Activated CD8-positive, alpha-beta memory T cell treated with anti-CD3 and anti-CD28 coated beads, Interleukin-2, amount 10 ng/mL, durations not matched to agents 7 days and 5 days (primary cell): ENCODE measurements at regions not wholly inside any gene's neighbourhood (a gene's known extent, or its start where the extent isn't known, plus 50 kb on each side); places are given as distances from the start of the nearest gene placed in this dataset.
"Not testable (repeated sequence)": the region's sequence is repeated elsewhere in the genome, so short reads cannot be mapped to it uniquely, and the experiment has no call there.

ENCODE experiments used
- ATAC-seq: fragments of 150-1000 bp; cut with Tn5 transposase; one replicate; pipeline ENCODE4 v1.10.0; 2021; ENCODE audit warnings: moderate library complexity
- CTCF ChIA-PET: fragments of 350-600 bp; sonication (Branson Sonifier 250); formaldehyde crosslinking; loops from one replicate; lab custom pipeline; 2021; ENCODE audit warnings: antibody characterized with exemption; lab: Charles Lee
- DNase-seq: peaks from one replicate; pipeline ENCODE4 v3.0.0-alpha.2; 2020
- H3K27ac Mint-ChIP-seq: one replicate; pipeline ENCODE4 v1.8.0; 2021; ENCODE audit warnings: mild to moderate bottlenecking, mixed read lengths
- H3K27me3 Mint-ChIP-seq: one replicate; pipeline ENCODE4 v1.8.0; 2021; ENCODE audit warnings: mixed read lengths
- H3K36me3 Mint-ChIP-seq: one replicate; pipeline ENCODE4 v1.8.0; 2021; ENCODE audit warnings: mild to moderate bottlenecking, mixed read lengths
- H3K4me1 Mint-ChIP-seq: one replicate; pipeline ENCODE4 v1.8.0; 2021; ENCODE audit warnings: mixed read lengths
- H3K4me3 Mint-ChIP-seq: one replicate; pipeline ENCODE4 v1.8.0; 2021; ENCODE audit warnings: mild to moderate bottlenecking, moderate library complexity, mixed read lengths
- H3K9me3 Mint-ChIP-seq: one replicate; pipeline ENCODE4 v1.8.0; 2022; ENCODE audit warnings: low read depth, mixed read lengths

DNA sequence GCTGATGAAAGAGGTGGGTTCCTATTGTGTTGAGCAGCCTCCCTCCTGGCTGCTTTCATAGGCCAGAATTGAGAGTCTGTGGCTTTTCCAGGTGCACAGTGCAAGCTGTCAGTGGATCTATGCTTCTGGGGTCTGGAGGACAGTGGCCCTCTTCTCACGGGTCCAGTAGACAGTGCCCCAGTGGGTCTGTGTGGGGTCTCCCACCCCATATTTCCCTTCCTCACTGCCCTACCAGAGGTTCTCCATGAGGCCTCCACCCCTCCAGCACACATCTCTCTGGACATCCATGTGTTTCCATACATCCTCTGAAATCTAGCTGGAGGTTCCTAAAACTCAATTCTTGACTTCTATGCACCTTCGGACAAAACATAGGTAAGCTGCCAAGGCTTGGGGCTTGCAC lies 201.2 kb downstream of the FAM43A start:
- CTCF ChIA-PET: no interaction called here
- Mint-ChIP-seq H3K9me3 (peaks cover 4% of the 10 kb centered on the region), H3K27me3 (peaks cover 8% of the 10 kb centered on the region), H3K4me3 (no peak overlapping the region), H3K36me3 (no peaks in the 10 kb centered on the region), H3K27ac (no peak overlapping the region), H3K4me1 (no peaks in the 10 kb centered on the region)
- DNase-seq (no peak), ATAC-seq (no peak)

DNA sequence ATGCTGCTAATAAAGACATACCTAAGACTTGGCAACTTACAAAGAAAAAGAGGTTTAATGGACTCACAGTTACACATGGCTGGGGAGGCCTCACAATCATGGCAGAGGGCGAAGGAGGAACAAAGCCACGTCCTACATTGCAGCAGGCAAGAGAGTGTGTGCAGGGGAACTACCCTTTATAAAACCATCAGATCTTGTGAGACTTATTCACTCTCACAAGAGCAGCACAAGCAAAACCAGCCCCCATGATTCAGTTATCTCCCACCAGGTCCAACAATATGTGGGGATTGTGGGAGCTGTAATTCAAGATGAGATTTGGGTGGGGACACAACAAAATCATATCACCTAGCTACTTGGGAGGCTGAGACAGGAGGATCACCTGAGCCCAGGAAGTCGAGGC lies 202.4 kb downstream of the FAM43A start:
- H3K9me3 Mint-ChIP-seq, CTCF ChIA-PET, H3K36me3 Mint-ChIP-seq, H3K4me1 Mint-ChIP-seq, H3K4me3 Mint-ChIP-seq, H3K27ac Mint-ChIP-seq, ATAC-seq: not testable (repeated sequence)
- H3K27me3 Mint-ChIP-seq: peaks cover 14% of the 10 kb centered on the region
- DNase-seq: peak; percentile 4

GRCh38 chr3:194888916-194889315 lies 203.2 kb downstream of the FAM43A start:
- Mint-ChIP-seq H3K27ac (no peak overlapping the region), H3K9me3 (peaks cover 4% of the 10 kb centered on the region), H3K4me1 (peaks cover 10% of the 10 kb centered on the region), H3K4me3 (no peak overlapping the region), H3K27me3 (peaks cover 16% of the 10 kb centered on the region), H3K36me3 (peaks cover 4% of the 10 kb centered on the region)
- ATAC-seq (no peak), DNase-seq (peak; percentile 23)
- CTCF ChIA-PET: no interaction called here

DNA sequence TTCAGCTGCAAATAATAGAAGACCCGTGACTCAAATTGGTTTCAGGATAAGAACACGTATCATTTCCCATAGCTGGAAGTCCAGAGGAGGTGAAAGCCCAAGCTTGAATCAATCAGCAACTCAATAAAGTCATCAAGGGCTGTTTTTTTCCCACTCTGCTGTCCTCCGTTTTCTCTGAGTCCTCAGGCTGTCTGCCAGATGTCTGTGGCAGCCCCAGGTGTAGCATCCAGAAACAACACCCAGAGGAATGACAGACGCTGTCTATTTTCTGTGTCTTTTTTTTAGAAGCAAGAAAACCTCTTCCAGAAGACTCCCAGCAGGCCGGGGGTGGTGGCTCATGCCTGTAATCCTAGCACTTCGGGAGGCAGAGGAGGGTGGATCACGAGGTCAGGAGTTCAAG lies 204.4 kb downstream of the FAM43A start:
- peaks cover 22% of the 10 kb centered on the region for H3K27me3 Mint-ChIP-seq
- DNase-seq (no peak), ATAC-seq (no peak)
- H3K27ac Mint-ChIP-seq: no peak overlapping the region
- peaks cover 2% of the 10 kb centered on the region for H3K9me3 Mint-ChIP-seq
- peaks cover 10% of the 10 kb centered on the region for H3K4me1 Mint-ChIP-seq
- no peak overlapping the region for H3K4me3 Mint-ChIP-seq
- CTCF ChIA-PET: interaction anchor here (0.7 kb wide), 1 partner anchor 57 kb away, joined by 3 read pairs; no protein-coding TSS in a partner anchor
- H3K36me3 Mint-ChIP-seq: peaks cover 5% of the 10 kb centered on the region

GRCh38 chr3:194893121-194893987 lies 207.7 kb downstream of the FAM43A start:
- no peak overlapping the region for H3K4me3 Mint-ChIP-seq
- peaks cover 44% of the 10 kb centered on the region for H3K27me3 Mint-ChIP-seq
- ATAC-seq (no peak), DNase-seq (no peak)
- no peak overlapping the region for H3K27ac Mint-ChIP-seq
- peaks cover 10% of the 10 kb centered on the region for H3K4me1 Mint-ChIP-seq
- CTCF ChIA-PET: no interaction called here
- peaks cover 5% of the 10 kb centered on the region for H3K36me3 Mint-ChIP-seq
- peaks cover 2% of the 10 kb centered on the region for H3K9me3 Mint-ChIP-seq

DNA sequence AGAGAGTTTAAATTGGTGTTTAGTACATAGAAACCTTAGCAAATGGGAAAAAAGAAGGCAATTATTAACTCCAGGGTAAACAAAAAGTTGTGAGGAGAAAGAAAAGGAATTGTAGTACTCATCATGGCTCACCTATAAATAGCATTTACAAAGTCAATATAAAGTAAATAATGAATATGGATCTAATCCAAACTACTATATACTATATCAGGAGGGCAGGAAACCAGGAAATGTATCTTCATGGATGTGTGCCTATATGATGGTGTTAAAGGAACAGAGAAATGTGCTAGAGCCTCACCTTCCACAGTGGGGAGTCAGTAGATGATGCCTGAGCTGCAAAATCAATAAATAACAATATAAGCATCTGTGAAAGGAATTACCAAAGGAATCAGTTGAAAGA lies 208.9 kb downstream of the FAM43A start:
- H3K27me3 Mint-ChIP-seq: peaks cover 49% of the 10 kb centered on the region
- H3K9me3 Mint-ChIP-seq: peaks cover 2% of the 10 kb centered on the region
- H3K27ac Mint-ChIP-seq: no peak overlapping the region
- ATAC-seq (no peak), DNase-seq (no peak)
- CTCF ChIA-PET: no interaction called here
- H3K4me3 Mint-ChIP-seq: no peak overlapping the region
- H3K4me1 Mint-ChIP-seq: peaks cover 10% of the 10 kb centered on the region
- H3K36me3 Mint-ChIP-seq: peaks cover 5% of the 10 kb centered on the region

GRCh38 chr3:194900854-194901522 lies 215.3 kb downstream of the FAM43A start:
- Mint-ChIP-seq H3K9me3 (peaks cover 5% of the 10 kb centered on the region), H3K27ac (no peak overlapping the region), H3K36me3 (peaks cover 5% of the 10 kb centered on the region), H3K4me3 (no peak overlapping the region), H3K27me3 (peaks cover 62% of the 10 kb centered on the region), H3K4me1 (no peaks in the 10 kb centered on the region)
- DNase-seq: no peak
- CTCF ChIA-PET: no interaction called here
- ATAC-seq: no peak

GRCh38 chr3:194903447-194903846 lies 217.8 kb downstream of the FAM43A start:
- ATAC-seq, DNase-seq, H3K27ac Mint-ChIP-seq, H3K36me3 Mint-ChIP-seq, H3K4me1 Mint-ChIP-seq, H3K9me3 Mint-ChIP-seq, H3K4me3 Mint-ChIP-seq, CTCF ChIA-PET: not testable (repeated sequence)
- peaks cover 47% of the 10 kb centered on the region for H3K27me3 Mint-ChIP-seq

- DNase-seq, H3K9me3 Mint-ChIP-seq, H3K36me3 Mint-ChIP-seq, CTCF ChIA-PET, H3K4me1 Mint-ChIP-seq, H3K4me3 Mint-ChIP-seq, H3K27ac Mint-ChIP-seq, ATAC-seq: not testable (repeated sequence)
- H3K27me3 Mint-ChIP-seq: peaks cover 34% of the 10 kb centered on the region
Observed at GRCh38 chr3:194904999-194905398, 219.3 kb downstream of the FAM43A start.

DNA sequence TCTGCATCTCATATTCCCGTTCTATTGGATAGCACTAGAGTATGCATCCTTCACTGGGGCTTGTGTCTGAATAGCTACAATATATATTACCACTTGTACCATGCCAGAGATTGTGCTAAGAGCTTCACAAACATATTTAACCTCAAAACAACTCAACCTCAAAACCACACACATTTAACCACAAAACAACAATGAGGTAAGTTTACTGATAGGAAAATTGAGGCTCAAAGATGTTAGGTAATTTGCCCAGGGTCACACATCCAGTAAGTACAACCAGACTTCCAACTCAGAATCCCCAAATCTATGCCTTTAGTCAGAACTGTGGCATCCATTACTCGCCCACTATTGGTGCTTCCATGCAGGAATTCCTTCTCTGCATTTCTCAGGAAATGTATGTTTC lies 220.0 kb downstream of the FAM43A start:
- DNase-seq (no peak), ATAC-seq (no peak)
- Mint-ChIP-seq H3K27ac (no peak overlapping the region), H3K4me3 (no peak overlapping the region), H3K4me1 (peaks cover 4% of the 10 kb centered on the region), H3K27me3 (peaks cover 27% of the 10 kb centered on the region), H3K9me3 (peaks cover 3% of the 10 kb centered on the region), H3K36me3 (peaks cover 2% of the 10 kb centered on the region)
- CTCF ChIA-PET: no interaction called here

DNA sequence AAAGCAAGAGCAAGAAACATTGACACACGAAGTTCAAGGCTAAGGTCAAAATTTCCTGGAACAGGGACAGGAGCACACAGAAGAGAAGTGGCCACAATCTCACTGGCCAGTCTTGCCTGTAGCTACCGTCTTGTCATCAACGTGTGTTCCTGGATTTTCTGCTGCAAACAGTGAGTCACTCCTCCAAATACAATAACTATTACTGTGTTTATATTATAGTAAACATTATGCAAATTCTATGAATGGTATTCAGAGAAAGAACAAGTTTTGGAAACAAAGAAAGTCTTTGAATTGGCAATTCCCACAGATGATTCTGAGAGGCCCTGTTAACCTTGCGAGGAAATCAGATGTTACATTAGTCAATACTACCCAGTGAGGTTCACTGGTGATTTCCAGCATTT lies 220.5 kb downstream of the FAM43A start:
- H3K4me1 Mint-ChIP-seq: peaks cover 4% of the 10 kb centered on the region
- CTCF ChIA-PET: no interaction called here
- peaks cover 2% of the 10 kb centered on the region for H3K36me3 Mint-ChIP-seq
- no peak overlapping the region for H3K4me3 Mint-ChIP-seq
- peaks cover 26% of the 10 kb centered on the region for H3K27me3 Mint-ChIP-seq
- no peak for DNase-seq
- H3K9me3 Mint-ChIP-seq: peaks cover 3% of the 10 kb centered on the region
- ATAC-seq: no peak
- H3K27ac Mint-ChIP-seq: no peak overlapping the region

DNA sequence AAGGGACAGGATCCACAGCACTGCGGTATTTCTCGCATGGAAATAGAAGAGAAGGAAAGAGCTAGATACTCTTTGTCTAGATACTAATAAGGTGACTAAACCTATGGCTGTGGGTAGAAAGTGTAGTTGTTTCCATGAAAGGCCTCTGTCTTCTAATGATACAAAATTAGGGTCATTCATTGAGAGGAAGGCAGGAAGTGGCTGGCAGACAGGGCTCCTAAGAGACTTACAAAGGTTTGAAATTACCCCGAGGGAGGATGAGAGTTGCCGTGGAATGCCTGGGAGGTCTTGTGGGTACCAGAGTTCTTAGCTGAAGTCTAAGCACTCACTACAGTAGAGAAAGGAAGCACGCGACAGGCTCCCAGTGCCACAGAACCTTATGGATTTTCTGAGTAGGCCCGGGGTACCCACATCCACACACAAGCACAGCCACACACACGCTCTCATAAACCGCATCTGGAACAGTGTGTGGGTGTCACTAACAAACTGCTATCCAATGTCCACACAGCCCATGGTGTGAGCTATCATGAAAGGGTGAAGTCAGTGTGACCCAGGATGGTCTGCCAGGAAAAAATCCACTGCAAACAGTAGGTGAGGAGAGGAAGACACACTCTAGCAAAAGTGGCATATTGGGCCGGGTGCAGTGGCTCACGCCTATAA lies 221.4 kb downstream of the FAM43A start:
- Mint-ChIP-seq H3K27me3 (peaks cover 23% of the 10 kb centered on the region), H3K4me1 (peaks cover 4% of the 10 kb centered on the region), H3K27ac (no peak overlapping the region), H3K4me3 (no peak overlapping the region), H3K36me3 (peaks cover 2% of the 10 kb centered on the region), H3K9me3 (peaks cover 3% of the 10 kb centered on the region)
- CTCF ChIA-PET: no interaction called here
- DNase-seq (no peak), ATAC-seq (no peak)

- CTCF ChIA-PET: no interaction called here
- Mint-ChIP-seq H3K36me3 (peaks cover 2% of the 10 kb centered on the region), H3K4me3 (no peak overlapping the region), H3K27ac (no peak overlapping the region), H3K9me3 (peaks cover 3% of the 10 kb centered on the region), H3K27me3 (peaks cover 17% of the 10 kb centered on the region), H3K4me1 (peaks cover 4% of the 10 kb centered on the region)
- ATAC-seq (no peak), DNase-seq (no peak)
Observed at GRCh38 chr3:194907811-194908210, 222.1 kb downstream of the FAM43A start.
